ENCODE measurements at regions not wholly inside any gene's neighbourhood (a gene's known extent, or its start where the extent isn't known, plus 50 kb on each side); places are given as distances from the start of the nearest gene placed in this dataset.

DNA sequence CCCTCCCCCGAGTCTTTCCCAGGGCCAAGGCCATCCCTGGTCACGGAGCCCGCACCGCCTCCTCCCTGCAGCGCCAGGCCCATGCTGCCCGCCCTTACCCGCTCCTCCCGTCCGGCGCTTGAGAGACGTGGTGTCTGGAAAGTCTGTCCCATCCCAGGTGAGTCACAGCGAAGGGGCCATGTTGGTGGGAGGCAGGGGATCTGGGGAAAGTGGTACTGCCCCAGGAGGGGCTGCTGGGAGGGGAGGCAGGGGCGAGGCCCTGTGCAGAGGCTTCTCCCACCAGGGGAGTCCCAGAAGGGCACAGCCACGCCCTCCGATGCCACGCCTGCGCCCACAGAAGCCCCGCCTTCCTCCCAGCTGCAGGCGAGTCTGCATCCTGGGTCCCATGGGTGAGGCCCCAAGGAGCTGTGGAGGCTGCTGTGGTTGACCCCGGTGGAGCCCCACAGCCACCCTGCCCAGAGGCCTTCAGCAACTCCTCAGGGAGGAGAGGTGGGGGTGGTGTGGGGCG, 107.0 kb upstream of the PPP1R26 start:
- FAIRE-seq = no peak
- TF ChIP-seq, protein P1, sequence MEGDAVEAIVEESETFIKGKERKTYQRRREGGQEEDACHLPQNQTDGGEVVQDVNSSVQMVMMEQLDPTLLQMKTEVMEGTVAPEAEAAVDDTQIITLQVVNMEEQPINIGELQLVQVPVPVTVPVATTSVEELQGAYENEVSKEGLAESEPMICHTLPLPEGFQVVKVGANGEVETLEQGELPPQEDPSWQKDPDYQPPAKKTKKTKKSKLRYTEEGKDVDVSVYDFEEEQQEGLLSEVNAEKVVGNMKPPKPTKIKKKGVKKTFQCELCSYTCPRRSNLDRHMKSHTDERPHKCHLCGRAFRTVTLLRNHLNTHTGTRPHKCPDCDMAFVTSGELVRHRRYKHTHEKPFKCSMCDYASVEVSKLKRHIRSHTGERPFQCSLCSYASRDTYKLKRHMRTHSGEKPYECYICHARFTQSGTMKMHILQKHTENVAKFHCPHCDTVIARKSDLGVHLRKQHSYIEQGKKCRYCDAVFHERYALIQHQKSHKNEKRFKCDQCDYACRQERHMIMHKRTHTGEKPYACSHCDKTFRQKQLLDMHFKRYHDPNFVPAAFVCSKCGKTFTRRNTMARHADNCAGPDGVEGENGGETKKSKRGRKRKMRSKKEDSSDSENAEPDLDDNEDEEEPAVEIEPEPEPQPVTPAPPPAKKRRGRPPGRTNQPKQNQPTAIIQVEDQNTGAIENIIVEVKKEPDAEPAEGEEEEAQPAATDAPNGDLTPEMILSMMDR (IDR thresholded peaks at IDR 0.05; ENCODE audit: insufficient read depth, missing control alignments) = no peak
- DNase-seq (ENCODE audit: insufficient read length, low spot score) = no peak

DNA sequence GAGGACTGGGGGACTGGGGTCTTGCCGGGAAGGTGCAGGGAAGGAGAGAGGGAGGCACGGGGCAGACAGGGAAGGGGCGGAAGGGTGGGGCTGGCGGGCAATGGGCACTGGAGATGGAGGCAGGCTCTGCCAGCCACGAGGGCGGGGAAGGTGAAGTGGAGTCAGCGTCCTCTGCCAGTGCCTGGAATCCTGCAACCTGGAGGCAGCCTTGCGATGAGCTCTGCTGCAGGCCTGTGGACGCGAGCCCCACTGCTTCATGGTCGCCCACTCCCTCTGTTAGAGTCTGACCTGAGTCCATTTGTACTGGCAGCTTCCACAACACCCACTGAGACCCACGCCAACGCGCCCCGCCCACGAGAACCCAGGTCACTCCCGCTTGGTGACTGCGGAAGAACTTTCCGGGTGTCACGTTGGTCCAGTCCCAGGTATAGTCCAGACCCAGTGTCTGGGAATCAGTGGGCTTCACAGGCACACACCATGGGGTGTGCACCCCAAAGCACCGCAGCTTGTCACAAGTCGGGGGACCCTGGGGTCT, 106.4 kb upstream of the PPP1R26 start:
- no peak for DNase-seq (ENCODE audit: insufficient read length, low spot score)
- no peak for FAIRE-seq
- TF ChIP-seq, protein P1 (IDR thresholded peaks at IDR 0.05; ENCODE audit: insufficient read depth, missing control alignments) = no peak

DNA sequence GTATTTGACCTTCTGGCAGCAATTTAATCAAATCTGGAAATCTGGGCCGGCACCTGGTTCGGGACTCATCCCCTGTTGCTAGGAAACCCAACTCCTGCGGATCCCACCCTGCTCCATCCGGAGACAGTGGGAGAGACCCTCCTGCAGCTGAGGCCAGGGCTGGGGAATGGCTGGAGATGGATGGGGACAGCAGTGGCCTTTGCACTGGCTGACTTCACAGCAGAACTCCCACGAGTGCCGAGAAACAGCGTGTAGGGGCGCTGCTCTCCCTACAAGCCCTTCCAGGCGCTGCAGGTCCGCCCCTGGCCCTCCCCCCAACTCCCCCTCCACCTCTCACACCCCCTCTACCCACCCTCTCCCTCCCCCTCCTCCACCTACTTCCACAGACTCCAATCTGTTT, 105.8 kb upstream of the PPP1R26 start:
- DNase-seq (ENCODE audit: insufficient read length, low spot score) (no peak), FAIRE-seq (no peak)
- TF ChIP-seq, protein P1 (IDR thresholded peaks at IDR 0.05; ENCODE audit: insufficient read depth, missing control alignments) = no peak

DNA sequence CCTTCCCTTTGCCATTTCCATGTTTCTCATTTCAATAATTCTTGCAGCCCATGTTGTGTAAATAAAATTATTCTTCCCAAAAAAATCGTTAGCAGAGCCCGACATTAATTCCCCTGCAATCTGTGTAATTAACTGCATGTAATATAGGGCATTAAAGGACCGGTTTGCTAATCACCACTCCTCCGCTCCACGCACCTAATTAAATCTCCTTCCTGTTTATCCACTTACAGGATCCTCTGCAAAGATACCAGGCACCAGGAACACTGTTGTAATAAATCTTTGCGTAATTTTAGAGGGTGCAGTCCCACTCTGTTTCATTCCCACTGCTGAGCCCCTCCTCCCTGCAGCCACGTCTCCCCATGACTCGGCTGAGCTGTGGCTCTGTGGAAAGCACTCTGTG, 105.0 kb upstream of the PPP1R26 start:
- DNase-seq (ENCODE audit: insufficient read length, low spot score) (peak; percentile 57), FAIRE-seq (no peak)
- TF ChIP-seq, protein P1 (IDR thresholded peaks at IDR 0.05; ENCODE audit: insufficient read depth, missing control alignments) = no peak

DNA sequence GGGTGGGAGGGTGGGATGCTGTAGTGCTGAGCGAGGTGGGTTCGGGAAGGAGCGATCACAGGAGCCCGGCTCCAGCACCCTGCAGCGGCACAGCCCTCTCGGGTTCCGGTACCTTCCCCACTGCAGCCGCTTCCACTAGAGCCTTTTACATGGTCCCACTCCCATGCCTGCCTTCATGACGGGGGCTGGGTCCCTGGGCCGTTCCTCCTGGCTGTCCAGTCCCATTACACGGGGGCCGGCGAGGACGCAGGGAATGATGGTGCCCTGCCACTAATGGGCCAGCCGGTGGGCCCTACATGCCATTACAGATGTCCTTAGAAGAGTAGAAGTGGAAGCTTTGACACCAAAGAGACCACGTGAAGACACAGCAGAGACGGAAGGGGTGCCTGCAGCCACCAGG, 104.6 kb upstream of the PPP1R26 start:
- FAIRE-seq = no peak
- TF ChIP-seq, protein P1 (IDR thresholded peaks at IDR 0.05; ENCODE audit: insufficient read depth, missing control alignments) = no peak
- no peak for DNase-seq (ENCODE audit: insufficient read length, low spot score)

DNA sequence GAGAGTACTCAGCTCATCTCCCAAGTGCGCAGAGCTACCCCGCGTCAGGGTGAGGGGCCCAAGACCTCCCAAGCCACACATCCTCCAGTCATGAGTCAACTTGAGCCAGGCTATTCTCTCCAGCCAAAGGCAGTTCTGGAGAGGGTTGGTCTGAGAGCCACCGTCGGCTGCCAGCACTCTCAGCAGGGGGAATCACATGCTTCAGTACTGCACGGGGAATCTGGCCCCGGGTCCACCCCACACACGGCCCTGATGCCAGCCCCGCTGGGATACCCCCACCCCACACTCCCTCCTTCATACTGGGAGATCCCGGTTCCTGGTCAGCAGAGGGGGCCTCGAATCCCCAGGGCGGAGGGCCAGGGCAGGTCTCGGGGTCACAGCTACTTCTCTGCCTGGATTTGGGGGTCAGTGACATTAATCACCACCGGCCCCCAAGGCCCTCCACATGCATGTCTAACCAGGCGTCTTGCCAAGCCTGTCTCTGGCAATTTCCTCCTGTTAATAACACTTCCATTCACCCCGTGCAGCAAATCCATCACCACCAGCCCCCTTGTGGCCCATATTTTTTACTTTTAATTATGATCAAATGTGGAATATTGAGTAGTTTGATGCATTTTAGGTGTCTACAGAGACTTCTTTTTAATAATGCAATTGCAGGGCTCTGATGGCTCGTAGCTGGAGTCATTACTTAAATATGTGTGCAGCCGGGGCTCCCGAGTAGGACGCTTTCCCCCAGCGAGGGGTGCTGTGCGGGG, 102.9 kb upstream of the PPP1R26 start:
- TF ChIP-seq, protein P1 (IDR thresholded peaks at IDR 0.05; ENCODE audit: insufficient read depth, missing control alignments) = no peak
- FAIRE-seq (no peak), DNase-seq (ENCODE audit: insufficient read length, low spot score) (no peak)

DNA sequence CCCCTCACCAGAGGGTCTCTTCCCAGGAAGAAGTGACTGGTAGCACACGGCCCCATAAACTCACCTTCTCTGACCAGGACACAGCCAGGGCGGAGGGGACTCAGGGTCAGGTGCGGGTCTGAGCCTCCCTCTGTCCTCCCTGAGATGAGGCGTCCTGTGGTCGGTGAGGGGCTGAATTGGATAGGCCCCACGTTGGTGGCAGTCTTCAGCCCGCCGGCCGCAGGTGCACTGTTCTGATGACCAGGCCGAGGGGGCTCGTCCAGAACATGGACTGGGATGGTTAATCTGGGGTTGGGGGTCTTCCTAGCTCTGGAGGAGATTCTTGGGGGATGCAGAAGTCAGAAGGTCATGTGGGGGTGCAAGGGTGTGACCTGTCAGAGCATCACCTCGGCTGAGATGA, 102.2 kb upstream of the PPP1R26 start:
- FAIRE-seq = no peak
- no peak for DNase-seq (ENCODE audit: insufficient read length, low spot score)
- TF ChIP-seq, protein P1 (IDR thresholded peaks at IDR 0.05; ENCODE audit: insufficient read depth, missing control alignments) = no peak

Measured in D721Med (cell line).